HEK293T (cell line): ENCODE measurements at regions not wholly inside any gene's neighbourhood (a gene's known extent, or its start where the extent isn't known, plus 50 kb on each side); places are given as distances from the start of the nearest gene placed in this dataset.
"Not testable (repeated sequence)": the region's sequence is repeated elsewhere in the genome, so short reads cannot be mapped to it uniquely, and the experiment has no call there.

Experiments used
- CTCF ChIA-PET: fragments of 350-600 bp; formaldehyde crosslinking; extraction: SDS; loops from one replicate; lab custom pipeline; 2021; ENCODE audit warnings: antibody characterized with exemption, inconsistent platforms; lab: Yijun Ruan, JAX
- POLR2A ChIA-PET: fragments of 350-600 bp; formaldehyde crosslinking; extraction: SDS; loops from one replicate; lab custom pipeline; 2020; ENCODE audit warnings: antibody characterized with exemption, inconsistent platforms; lab: Yijun Ruan, JAX
- DNase-seq: peaks from one replicate; pipeline ENCODE4 v3.0.0; 2012; ENCODE audit warnings: mixed read lengths; ENCODE audit errors: extremely low spot score
- ARNT ChIP-seq: fragments of 450-650 bp; IDR thresholded peaks from 2 replicates; pipeline ENCODE4 v1.6.1; 2017; ENCODE audit warnings: mild to moderate bottlenecking
- BHLHE40 ChIP-seq: fragments of 450-650 bp; IDR thresholded peaks from 2 replicates; pipeline ENCODE4 v1.6.1; 2016; ENCODE audit warnings: mild to moderate bottlenecking, moderate library complexity, borderline replicate concordance
- CTBP1 ChIP-seq: fragments of 450-650 bp; IDR thresholded peaks from 2 replicates; pipeline ENCODE4 v1.6.1; 2016; ENCODE audit warnings: borderline replicate concordance
- ELF4 ChIP-seq: fragments of 450-650 bp; IDR thresholded peaks from 2 replicates; pipeline ENCODE4 v1.6.1; 2017; ENCODE audit warnings: antibody characterized with exemption
- FOXA1 ChIP-seq: fragments of 450-650 bp; IDR thresholded peaks from 2 replicates; pipeline ENCODE4 v1.6.1; 2016; ENCODE audit warnings: mild to moderate bottlenecking
- FOXK2 ChIP-seq: fragments of 450-650 bp; IDR thresholded peaks from 2 replicates; pipeline ENCODE4 v1.6.1; 2016; ENCODE audit warnings: mild to moderate bottlenecking
- FOXM1 ChIP-seq: fragments of 450-650 bp; IDR thresholded peaks from 2 replicates; pipeline ENCODE4 v1.6.1; 2017; ENCODE audit warnings: mild to moderate bottlenecking, borderline replicate concordance
- HDGF ChIP-seq: fragments of 450-650 bp; IDR thresholded peaks from 2 replicates; pipeline ENCODE4 v1.6.1; 2017; ENCODE audit warnings: antibody characterized with exemption, borderline replicate concordance
- L3MBTL2 ChIP-seq: fragments of 450-650 bp; conservative IDR thresholded peaks from 2 replicates; pipeline ENCODE4 v1.6.1; 2016; ENCODE audit warnings: mild to moderate bottlenecking
- LEF1 ChIP-seq: fragments of 450-650 bp; IDR thresholded peaks from 2 replicates; pipeline ENCODE4 v1.6.1; 2017; ENCODE audit warnings: mild to moderate bottlenecking, borderline replicate concordance
- NFRKB ChIP-seq: fragments of 450-650 bp; IDR thresholded peaks from 2 replicates; pipeline ENCODE4 v1.6.1; 2016; ENCODE audit warnings: mild to moderate bottlenecking, moderate library complexity
- PKNOX1 ChIP-seq: fragments of 450-650 bp; IDR thresholded peaks from 2 replicates; pipeline ENCODE4 v1.6.1; 2016
- SP1 ChIP-seq: fragments of 450-650 bp; IDR thresholded peaks from 2 replicates; pipeline ENCODE4 v1.6.1; 2017
- SUZ12 ChIP-seq: fragments of 450-650 bp; IDR thresholded peaks from 2 replicates; pipeline ENCODE4 v1.6.1; 2016; ENCODE audit warnings: mild to moderate bottlenecking
- TARDBP ChIP-seq: fragments of 450-650 bp; IDR thresholded peaks from 2 replicates; pipeline ENCODE4 v1.6.1; 2016
- ZNF384 ChIP-seq: fragments of 450-650 bp; IDR thresholded peaks from 2 replicates; pipeline ENCODE4 v1.6.1; 2016

DNA sequence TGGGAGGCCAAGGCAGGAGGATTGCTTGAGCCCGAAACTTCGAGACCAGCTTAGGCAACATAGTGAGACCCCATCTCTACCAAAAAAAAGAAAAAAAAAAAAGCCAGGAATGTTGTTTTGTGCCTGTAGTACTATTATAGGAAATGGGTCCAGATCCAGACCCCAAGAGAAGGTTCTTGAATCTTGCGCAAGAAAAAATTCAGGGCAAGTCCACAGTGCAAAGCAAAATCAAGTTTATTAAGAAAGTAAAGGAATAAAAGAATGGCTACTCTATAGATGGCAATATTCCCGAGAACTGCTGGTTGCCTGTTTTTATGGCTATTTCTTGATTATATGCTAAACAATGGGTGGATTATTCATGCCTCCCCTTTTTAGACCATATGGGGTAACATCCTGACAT lies 51.2 kb upstream of the RDX start:
- POLR2A ChIA-PET = no interaction called here
- no peak for DNase-seq
- CTCF ChIA-PET = no interaction called here
- TF ChIP-seq FOXA1 (no peak), TARDBP (no peak), PKNOX1 (no peak), LEF1 (no peak), SP1 (no peak), BHLHE40 (no peak), FOXK2 (no peak), SUZ12 (no peak), NFRKB (no peak), ZNF384 (no peak)

- ChIA-PET CTCF (no interaction called here), POLR2A (no interaction called here)
- DNase-seq = no peak
- TF ChIP-seq FOXA1 = no peak
- TF ChIP-seq FOXK2 = no peak
- TF ChIP-seq SUZ12 = no peak
Measured at GRCh38 chr11:110349138-110349996, 53.0 kb upstream of the RDX start.

DNA sequence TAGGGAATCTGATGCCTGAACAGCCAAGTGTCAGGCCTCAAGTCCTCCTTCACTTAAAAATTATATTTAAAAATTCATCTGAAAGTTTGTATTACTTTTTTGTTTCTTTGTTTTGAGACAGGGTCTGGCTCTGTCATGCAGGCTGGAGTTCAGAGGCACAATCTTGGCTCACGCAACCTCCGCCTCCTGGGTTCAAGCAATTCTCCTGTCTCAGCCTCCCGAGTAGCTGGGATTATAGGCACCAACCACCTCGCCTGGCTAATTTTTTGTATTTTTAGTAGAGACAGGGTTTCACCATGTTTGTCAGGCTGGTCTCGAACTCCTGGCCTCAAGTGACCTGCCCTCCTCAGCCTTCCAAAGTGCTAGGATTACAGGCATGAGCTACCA lies 53.6 kb upstream of the RDX start:
- POLR2A ChIA-PET, CTCF ChIA-PET, DNase-seq: not testable (repeated sequence)

DNA sequence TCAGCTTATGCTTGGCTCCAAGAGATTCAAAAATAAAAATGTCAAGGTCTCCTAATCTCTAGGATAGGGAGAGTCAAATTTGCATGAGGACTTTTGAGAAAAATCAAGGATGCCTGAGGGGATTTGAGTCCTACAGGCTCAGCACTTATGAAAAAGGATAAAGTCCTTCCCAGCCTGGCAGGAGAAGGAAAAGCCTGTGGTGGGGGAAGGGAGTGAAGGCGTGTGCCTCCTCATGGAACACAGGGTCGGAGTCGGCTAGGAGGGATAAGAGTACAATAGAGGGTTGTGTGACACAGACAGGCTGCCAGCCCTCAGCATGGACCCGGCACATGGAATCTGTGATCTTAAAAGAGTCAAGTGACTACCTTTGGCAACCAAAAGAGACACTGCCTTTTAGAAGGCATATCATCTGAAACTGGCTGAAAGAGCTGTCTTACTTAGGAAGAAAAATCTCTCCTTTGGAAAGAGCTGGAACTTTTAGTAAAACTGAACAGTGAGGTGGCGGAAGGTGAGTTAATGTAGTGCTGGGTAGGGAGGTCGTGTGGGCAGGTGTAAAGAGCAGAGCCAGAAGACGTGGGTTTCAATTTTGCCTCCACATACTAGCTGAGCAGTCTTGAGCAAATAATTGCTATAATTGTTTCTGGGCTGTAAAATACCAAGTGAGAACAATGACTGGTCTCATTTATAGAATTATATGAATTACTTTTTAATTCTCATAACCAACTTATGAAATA lies 58.8 kb upstream of the RDX start:
- CTCF ChIA-PET = no interaction called here
- DNase-seq = peak; percentile 19

GRCh38 chr11:110356762-110357671 lies 60.6 kb upstream of the RDX start:
- no peak for TF ChIP-seq FOXM1
- TF ChIP-seq CTBP1 = no peak
- 0 out of 2 replicates have a peak, but pooled peaks have one; percentile 2 for TF ChIP-seq PKNOX1
- CTCF ChIA-PET = interaction anchor here (0.6 kb wide), 1 partner anchor 615 kb away, joined by 9 read pairs; no protein-coding TSS in a partner anchor
- POLR2A ChIA-PET = no interaction called here
- DNase-seq = no peak

More for the DNA sequence above, 58.8 kb upstream of the RDX start:
- POLR2A ChIA-PET = interaction anchor here (1.0 to 1.3 kb wide), 2 partner anchors 59 to 61 kb away, joined by 4 to 6 read pairs; partner anchors contain the start of gene RDX
- TF ChIP-seq TARDBP = no peak
- TF ChIP-seq PKNOX1 = no peak
- TF ChIP-seq LEF1 = no peak
- no peak for TF ChIP-seq NFRKB
- no peak for TF ChIP-seq FOXM1
- TF ChIP-seq ARNT = no peak
- no peak for TF ChIP-seq BHLHE40
- no peak for TF ChIP-seq HDGF
- no peak for TF ChIP-seq L3MBTL2
- no peak for TF ChIP-seq ZNF384
- TF ChIP-seq ELF4 = no peak
- TF ChIP-seq FOXK2 = no peak
- TF ChIP-seq CTBP1 = no peak
- TF ChIP-seq SUZ12 = no peak
- no peak for TF ChIP-seq SP1
- no peak for TF ChIP-seq FOXA1

- CTCF ChIA-PET = interaction anchor here (0.7 to 0.8 kb wide), 2 partner anchors 19 to 90 kb away, joined by 3 to 5 read pairs; no protein-coding TSS in a partner anchor
Measured at GRCh38 chr11:110358336-110358735, 61.9 kb upstream of the RDX start.

DNA sequence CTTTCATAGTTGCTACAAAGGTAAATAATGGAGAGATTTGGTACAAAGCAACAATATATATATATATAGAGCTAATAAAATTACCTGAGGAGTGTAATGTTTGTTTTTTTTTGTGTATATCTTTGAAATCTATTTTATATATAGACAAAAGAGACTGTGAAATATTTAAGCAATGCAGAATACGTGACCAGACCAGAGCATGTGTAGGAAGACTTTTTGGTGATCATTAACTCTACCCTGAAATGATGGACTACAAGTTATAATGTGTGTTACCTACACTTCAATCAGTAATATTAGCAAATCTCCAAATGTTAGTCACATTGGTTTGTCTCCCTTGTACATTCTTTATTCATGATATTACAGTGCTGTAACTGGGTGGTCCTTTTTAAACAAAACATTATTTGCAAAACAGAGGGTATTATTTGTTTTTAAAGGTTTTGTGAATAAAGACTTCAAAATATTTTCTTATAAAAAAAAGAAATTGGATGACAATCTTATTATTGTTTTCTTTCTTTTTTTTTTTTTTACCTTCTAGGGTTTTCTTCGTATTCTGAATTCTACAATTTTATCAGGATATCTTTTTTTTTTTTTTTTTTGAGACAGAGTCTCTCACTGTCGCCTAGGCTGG lies 64.5 kb upstream of the RDX start:
- CTCF ChIA-PET = interaction anchor here (1.3 kb wide), 1 partner anchor 159 kb away, joined by 3 read pairs; no protein-coding TSS in a partner anchor
- DNase-seq, POLR2A ChIA-PET: not testable (repeated sequence)

More at GRCh38 chr11:110358336-110358735, 61.9 kb upstream of the RDX start:
- POLR2A ChIA-PET = no interaction called here
- no peak for DNase-seq
- TF ChIP-seq BHLHE40 (no peak), ELF4 (no peak), HDGF (no peak), SUZ12 (no peak), ARNT (no peak), FOXK2 (no peak)
